K562 (cell line): ENCODE measurements at regions not wholly inside any gene's neighbourhood (a gene's known extent, or its start where the extent isn't known, plus 50 kb on each side); places are given as distances from the start of the nearest gene placed in this dataset.

ENCODE experiments used
- BRF1 ChIP-seq: IDR thresholded peaks from 3 replicates; pipeline ENCODE4 v1.6.1; 2011; ENCODE audit warnings: borderline replicate concordance, mild to moderate bottlenecking; ENCODE audit not compliant: insufficient read length; ENCODE audit errors: extremely low read depth
- ETS1 ChIP-seq: conservative IDR thresholded peaks from 2 replicates; pipeline ENCODE4 v1.6.1; 2011; ENCODE audit warnings: low read depth, mild to moderate bottlenecking, low read length; ENCODE audit not compliant: control insufficient read depth
- PKNOX1 ChIP-seq: fragments of 450-650 bp; IDR thresholded peaks from 2 replicates; pipeline ENCODE4 v1.6.1; 2016
- SPI1 ChIP-seq: IDR thresholded peaks from 2 replicates; pipeline ENCODE4 v1.6.1; 2011; ENCODE audit warnings: low read depth, low read length, control low read depth, borderline replicate concordance
- TFE3 ChIP-seq: fragments of 450-650 bp; formaldehyde crosslinking; IDR thresholded peaks from 2 replicates; pipeline ENCODE4 v1.4.0; 2020; ENCODE audit warnings: mild to moderate bottlenecking, mixed read lengths
- ZBTB11 ChIP-seq, 3 experiments: fragments of 200-800 bp in 1 of 3; fragments of 250-450 bp in 1 of 3; fragments of 450-650 bp in 1 of 3; sonication (Bioruptor Pico) in 1 of 3; sonication (Bioruptor generic) in 1 of 3; formaldehyde crosslinking in 1 of 3; IDR thresholded peaks; 2 replicates each; pipeline versions ENCODE4 v1.6.1 to v1.8.0; 2016 to 2022; ENCODE audit warnings: mild to moderate bottlenecking in 2 of 3, missing genetic modification characterization in 2 of 3, missing compliant biosample characterization in 1 of 3, moderate library complexity in 1 of 3
- ZBTB40 ChIP-seq, 2 experiments: fragments of 450-650 bp in 1 of 2; sonication (generic) in 1 of 2; formaldehyde crosslinking in 1 of 2; IDR thresholded peaks; 2 replicates each; pipeline versions ENCODE4 v1.7.1 to v1.9.0; 2016 to 2022; ENCODE audit warnings: inconsistent platforms in 1 of 2, mild to moderate bottlenecking in 1 of 2, missing genetic modification reagents in 1 of 2

- TF ChIP-seq ZBTB40 (IDR thresholded peaks at IDR 0.05) (peak; percentile 76), ZBTB40 (CRISPR knock-in tag; IDR thresholded peaks at IDR 0.05) (no peak), BRF1 (no peak), TFE3 (CRISPR knock-in tag) (no peak), PKNOX1 (peak; percentile 22; the same call in 1 of the 2 replicates), ETS1 (no peak), SPI1 (peak; percentile 96), ZBTB11 (CRISPR knock-in tag; IDR thresholded peaks at IDR 0.05) (peak in 2 of 3 experiments; percentile 57 to 93; a peak in 3 of 6 replicates)
- TF ChIP-seq, all 486 proteins: peak for 6
Observed at GRCh38 chr9:107760469-107761242, 271.1 kb upstream of the KLF4 start (continued).
